Hippocampal formation (tissue), 2 donors: ENCODE measurements at regions not wholly inside any gene's neighbourhood (a gene's known extent, or its start where the extent isn't known, plus 50 kb on each side); places are given as distances from the start of the nearest gene placed in this dataset.
"Not testable (repeated sequence)": the region's sequence is repeated elsewhere in the genome, so short reads cannot be mapped to it uniquely, and the experiment has no call there.

Experiments used
- DNase-seq, 2 donors: peaks; one replicate each; lab custom pipeline; 2025; lab: John Stamatoyannopoulos, UW

DNA sequence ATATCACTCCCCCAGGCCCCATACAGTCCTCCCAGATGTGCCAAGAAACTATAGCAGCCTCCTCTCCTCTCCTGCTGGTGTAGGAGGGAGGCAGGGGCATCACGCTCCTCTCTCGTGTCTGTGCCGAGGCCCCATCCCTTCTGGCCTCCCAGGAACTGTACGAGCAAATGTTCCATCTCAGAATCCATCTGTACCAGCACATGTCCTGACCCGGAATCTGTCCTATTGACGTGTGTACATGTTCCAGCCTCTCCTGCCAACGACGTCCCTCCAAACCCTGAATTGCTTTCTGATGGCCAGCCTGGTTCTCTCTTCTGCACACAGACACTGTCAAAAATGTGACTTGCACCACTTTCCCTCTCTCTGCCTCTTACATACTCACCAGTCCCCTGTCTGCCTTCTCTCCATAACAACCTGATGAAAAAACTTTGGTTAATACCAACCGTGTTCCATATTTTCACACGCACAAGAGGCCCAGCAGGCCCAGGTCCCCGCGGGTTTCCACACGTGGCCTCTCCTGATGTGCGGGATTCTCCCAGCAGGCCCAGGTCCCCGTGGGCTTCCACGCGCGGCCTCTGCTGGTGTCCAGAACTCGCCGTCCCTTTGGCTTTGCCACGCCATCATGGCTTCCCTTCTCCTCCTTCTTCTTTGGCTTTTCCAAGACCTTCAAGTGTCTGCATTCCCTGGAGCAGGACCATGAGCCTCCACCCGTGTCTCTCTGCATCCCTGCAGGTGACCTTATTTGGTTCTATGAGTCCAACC is 125.2 kb upstream of the THBS2 start:
- DNase-seq = no peak

DNA sequence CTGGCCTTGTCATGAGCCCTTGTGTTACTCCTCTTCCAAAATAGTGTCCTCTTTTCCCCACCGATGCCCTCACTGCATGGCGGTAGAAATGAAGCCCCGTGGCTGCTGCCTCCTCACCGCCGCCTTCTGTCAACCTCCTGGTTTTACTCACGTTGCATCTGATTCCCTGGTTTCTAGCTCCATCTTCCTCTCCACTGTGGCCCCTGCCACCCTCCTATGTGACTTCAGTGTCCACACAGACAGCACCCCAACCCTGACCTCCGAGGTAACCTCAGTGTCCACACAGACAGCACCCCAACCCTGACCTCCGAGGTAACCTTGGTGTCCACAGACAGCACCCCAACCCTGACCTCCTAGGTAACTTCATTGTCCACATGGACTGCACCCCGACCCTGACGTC is 122.8 kb upstream of the THBS2 start:
- no peak for DNase-seq

DNA sequence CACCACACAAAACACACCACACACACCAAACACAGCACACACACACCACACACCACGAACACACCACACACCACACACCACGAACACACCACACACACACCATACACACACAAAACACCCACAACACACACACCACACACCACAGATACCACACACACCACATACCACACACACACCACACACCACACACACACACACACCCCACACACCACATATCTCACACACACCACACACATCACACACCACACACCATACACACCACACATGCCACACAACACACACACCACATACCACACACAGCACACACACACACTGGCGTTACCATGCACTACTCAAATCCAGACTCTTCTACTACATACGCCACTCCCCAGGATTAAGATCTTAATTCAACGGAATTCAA is 118.9 kb upstream of the THBS2 start:
- no peak for DNase-seq

DNA sequence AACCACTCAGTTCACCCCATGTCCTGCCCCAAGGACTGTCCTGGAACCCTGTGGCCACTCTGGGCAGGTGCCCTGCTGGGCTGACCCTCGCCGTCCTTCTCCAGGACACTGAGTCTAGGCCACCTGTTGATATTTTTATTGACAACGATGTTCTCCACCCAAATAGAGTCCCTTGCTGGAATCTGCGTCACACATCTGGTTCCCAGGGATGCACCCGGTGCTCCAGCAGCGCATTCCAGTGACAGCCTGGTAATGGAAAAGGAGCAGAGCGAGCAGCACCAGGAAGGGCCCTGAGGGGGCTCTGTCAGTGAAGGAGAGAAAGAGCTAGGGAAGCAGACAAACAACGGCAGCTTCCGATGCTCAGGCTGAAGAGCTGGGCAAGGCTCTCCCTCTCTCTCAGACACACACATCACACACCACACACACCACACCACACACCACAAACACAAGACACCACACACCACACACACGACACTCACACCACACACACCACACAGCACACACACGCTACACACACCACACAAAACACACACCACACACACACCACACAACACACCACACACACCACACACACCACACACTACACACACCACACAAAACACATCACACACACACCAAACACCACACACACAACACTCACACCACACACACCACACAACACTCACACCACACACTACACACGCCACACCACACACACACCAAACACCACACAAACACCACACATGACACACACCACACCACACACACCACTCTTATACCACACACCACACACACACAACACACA is 117.9 kb upstream of the THBS2 start:
- no peak for DNase-seq

DNA sequence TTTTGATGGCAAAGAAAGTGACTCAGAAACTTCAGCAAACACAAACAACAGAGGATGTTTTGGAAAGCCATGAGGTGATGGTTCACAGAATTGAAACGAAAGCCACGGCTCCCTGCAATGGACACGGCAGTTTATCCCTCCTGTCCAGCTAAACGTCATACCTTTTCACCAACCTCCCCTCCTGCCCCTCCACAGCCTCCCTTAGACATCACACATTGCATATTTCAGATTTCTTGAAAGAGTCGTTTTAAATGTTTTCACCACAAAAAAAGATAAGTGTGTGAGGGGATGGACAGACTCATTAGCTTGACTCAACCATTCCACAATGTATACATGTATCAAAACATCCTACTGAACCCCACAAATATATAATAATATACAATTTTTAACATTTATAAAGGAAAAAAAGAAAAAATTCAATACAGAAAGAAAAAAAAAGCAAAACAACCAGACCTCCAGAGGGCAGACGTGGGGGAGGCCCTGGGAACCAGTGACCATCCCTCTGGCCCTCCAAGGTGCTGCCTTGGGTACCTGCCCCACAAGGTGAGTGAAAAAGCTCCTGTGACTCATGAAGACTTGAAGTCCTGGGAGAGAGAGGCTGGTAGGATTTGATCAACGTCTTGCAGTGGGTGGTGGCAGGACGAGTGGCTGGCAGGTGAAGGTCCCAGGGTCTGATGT is 117.2 kb upstream of the THBS2 start:
- DNase-seq = no peak

DNA sequence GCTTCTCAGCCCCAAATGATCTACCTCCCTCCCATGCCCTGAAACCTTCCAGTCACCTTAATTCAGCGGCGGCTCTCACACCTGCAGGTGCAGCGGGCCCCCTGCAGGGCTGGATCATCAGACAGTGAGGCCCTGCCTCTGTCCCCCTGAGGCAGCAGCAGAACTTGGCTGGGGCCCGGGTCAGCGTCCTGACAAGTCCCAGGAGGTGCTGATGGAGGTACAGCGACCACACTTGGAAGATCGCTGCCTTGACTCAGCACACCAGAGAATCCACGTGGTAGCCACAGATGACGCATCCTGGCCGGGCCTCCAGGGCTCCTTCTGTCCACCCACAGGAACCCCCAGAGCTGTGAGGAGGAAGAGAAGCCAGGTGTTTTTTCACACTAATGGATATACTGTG is 116.4 kb upstream of the THBS2 start:
- no peak for DNase-seq

DNA sequence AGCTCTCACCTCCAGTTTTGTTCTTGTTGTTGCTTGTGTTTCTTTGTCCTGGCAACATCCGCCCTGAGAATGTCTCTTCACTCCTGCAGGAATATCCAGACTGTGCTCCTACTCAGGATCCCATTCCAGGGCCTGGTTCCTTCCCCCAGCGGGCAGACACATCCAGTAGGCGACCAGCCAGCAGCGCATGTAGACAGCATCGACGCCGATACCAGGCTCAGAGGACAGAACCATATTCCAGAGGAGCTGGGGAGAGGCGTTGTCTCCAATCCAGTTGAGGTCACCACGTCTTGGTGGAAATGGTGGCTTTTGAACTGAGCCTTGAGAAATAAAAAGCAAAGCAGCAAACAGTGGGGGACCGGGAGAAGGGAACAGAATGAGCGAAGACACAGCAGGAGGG is 114.6 kb upstream of the THBS2 start:
- DNase-seq = no peak

DNA sequence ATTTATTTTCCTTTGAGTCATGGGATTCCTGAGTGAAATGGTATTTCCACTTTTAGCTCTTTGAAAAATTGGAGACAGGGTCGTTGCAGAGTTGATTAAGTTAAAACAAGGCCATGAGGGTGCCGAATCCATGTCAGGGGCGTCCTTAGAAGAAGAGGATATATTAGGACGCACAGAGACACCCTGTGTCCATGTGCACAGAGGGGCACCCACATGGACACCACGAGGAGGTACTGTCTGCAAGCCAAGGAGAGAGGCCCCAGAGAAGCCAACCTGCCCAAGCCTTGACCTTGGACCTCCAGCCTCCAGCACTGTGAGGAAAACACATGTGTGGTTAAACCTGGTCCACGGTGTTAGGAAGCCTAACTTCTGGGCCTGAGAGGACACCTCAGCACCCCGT is 113.9 kb upstream of the THBS2 start:
- DNase-seq = no peak

DNA sequence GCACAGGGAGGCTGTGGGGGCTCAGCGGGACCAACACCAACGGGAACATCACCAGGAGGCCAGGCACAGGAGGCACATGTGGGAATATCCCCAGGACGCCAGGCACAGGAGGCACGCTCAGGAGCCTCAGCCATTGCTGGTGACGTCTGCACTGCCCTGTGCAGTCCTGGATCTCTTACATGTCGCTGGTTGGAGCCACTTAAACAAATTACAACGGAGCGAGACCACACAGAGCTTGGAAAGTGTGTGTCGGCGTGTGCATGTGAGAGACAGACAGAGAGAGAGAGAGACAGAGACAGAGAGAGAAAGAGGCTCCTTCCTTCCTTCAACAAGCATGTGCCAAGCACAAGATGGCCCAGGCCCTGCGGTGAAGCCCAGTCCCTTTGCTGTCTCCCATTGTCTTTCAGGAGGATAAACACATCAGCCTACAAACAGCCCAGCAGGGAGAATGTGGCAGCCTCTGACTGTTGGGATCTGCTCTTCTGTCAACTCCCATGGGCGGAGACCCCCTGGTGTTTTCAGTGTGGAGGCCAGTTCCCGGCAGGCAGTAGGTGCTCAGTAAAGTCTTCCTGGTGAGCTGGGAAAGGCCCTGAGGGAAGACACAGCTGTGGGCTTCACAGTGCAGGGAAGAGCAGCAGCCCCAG is 112.7 kb upstream of the THBS2 start:
- DNase-seq = no peak

DNA sequence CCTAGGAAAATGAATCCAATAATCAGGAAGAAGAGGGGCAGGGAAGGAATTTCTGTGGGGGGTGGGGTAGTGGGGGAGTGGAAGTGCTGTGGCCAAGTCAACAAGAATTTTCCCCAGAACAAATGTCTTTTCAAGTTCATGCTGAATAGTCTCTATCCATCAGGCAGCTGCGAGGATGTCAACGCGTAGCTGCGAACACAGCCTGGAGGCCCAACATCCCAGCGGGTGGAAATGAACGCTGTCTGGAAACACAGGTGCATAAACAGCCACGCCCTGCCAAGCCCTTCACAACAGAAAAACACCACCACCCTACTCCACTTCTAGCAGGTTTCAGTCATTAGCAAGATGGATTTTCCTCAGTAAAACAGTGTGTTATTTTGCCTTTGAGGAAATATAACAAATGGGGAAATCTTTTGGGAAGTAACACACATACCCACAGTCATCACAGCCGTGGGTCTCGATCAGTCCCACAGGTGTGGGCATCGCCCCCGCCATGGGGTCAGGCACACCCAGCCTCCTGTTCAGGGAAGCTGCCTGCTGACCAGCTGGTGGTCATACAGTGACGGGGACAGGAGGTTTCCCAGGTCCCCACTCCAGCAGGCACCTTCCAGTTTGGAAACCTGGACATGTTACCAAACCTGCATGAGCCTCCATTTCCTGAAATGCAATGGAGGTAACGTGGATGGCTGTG is 112.1 kb upstream of the THBS2 start:
- no peak for DNase-seq

DNA sequence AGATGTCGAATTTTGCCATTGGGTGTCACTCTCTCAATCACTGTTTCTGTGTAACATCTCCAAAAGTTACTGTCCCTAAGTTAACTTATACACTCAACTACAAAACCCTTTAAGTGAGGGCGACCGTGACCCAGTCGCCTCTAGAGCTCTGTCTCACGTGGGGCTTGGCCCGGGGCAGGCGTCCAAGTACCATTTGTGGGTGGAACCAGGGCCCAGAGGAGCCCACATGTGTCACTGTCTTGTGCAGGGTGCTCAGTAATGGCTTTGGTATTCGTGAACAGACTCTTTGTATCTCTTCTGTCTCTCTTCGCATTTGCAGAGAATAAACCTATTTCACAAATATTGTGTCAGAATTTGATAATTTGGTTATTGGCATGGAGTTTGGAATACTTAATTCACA is 109.9 kb upstream of the THBS2 start:
- DNase-seq = no peak

DNA sequence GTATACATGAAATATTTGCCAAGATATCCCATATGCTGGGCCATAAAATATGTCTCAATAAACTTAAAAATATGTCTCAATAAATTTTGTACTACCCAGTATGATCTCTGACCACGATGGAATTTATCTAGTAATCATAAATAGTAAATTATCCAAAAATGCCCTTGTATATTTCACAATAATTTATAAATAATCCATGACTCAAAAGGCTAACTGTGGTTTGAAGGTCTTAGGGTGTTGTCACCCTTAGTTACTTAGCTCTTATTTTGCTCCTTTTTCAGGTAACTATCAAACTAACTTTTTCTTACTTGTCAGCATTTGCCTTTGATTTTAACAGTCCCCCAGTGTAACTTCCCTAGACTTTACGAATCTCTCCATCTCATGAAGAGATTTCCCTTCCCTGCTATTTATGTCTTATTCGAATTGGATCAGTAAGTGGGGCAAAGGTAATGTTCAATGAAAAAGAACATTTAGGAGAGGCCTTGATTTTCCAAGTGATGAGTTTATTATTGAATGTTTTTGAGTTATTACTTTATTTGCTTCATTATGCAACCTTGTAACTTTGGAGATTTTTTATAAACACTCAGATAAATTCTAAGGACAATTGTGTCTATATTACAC is 109.0 kb upstream of the THBS2 start:
- DNase-seq = no peak

DNA sequence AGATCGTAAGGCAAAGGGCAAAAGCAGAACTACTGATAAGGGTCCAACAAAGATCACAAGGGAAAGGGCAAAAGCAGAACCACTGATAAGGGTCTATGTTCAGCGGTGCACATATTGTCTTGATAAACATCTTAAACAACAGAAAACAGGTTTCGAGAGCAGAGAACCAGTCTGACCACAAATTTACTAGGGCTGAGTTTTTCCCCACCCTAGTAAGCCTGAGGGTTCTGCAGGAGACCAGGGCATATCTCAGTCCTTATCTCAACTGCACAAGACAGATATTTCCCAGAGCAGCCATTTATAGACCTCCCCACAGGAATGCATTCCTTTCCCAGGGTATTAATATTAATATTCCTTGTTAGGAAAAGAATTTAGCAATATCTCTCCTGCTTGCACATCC is 101.4 kb upstream of the THBS2 start:
- DNase-seq = not testable (repeated sequence)

DNA sequence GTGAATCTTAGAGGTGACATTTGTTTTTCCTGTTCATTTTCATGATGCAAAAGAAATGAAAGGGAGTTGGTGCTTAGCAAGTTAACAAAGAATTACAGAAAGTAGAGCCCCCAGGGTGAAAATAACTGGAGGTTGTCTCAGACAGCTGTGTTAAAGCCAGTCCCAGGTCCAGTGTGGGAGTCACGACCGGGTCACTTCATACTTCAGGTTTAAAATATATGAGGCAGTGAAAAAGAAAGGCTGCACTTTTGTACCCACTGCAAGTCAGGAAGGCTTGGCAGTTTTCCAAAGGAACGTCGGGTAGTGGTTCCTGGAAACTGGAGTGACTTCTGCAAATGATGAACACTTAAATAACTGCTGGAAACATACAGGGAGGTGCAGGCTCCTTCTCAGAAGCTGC is 91.5 kb upstream of the THBS2 start:
- DNase-seq = no peak

DNA sequence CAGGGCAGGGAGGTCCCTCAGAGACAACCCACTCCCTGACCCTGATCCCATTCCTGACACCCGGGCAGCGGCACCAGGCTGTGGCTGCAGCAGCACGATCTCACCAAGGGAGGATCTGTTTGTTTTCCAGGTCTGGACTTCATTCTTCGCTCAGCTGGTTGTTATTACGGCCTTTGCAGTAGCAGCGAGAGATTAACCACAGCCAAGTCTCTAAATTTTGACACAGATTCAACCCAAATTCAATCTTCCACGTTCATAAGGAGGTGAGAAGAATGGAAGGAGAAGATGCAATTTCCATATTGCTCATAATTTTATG is 91.1 kb upstream of the THBS2 start:
- no peak for DNase-seq

DNA sequence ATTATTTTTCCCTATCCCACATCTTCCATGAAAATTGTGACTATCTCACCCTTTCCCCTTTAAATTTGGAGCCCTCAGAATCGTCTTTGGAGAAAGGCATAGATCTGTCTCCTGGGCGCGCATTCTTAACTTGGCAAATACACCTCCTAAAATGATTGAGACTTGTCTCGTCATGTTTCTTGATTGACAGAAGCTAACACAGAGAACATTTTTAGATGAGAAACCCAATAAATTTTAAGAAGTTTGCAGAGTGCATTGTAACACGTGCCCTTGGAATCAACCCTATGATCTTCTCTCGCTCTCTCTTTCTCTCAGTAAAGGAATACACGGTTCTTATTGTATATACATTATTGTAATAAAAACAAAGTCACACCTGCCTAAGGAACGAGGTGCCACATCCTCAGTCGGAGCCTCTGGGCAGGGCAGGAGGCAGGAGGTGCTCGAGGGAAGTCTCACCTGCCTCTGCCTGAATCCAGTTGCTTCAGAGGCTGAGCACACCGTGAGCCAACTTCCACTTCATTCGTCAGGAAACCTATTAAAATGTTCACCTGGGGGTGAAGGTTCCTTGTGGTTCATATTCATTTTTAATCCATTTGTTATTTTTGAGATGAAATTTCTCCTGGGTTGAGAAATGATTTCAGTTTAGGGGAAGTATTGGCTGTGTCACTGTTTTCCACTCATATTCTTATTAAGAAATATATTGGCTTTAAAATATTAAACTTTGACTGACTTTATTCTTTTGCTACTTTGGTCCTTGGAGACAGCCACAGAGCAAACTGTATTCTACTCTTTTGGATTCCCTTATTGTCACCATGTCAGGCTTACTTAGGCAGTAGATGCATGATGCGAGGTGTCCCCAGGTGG is 90.5 kb upstream of the THBS2 start:
- DNase-seq = no peak

DNA sequence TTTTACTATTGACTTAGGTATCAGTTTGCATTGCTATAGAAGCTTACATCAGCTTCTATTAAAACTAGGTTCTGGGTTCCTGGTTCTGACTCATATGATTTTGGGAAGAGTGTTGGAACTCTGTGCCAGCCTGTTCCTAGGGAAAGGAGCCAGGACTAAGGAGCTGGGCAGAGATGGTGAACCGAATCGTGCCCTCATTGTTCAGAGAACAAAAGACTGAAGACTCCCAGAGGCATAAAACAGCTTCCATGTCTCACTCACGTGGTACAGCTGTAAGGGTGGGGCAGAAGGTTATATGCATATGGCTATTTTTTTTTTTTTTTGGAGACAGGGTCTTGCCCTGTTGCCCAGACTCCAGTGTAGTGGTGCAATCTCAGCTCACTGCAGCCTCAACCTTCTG is 89.1 kb upstream of the THBS2 start:
- no peak for DNase-seq

DNA sequence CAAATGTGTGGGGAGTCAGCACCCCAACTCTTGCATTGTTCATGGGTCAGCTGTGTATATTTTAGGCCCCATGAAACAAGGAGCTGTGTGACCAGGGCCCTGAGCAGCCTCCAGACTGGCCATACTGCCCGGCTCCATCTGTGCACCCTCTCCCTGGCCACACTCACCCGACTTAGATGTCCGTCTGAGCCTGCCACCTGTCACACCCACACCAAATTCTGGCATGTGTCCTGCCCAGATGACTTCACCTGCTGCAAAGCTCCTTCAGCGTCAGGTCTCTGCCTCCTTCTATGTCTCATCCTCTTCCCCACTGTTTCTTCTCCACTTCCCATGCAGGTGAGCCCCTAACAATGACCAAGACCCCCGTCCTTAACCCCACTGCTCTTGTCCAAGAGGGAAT is 88.1 kb upstream of the THBS2 start:
- DNase-seq = no peak

DNA sequence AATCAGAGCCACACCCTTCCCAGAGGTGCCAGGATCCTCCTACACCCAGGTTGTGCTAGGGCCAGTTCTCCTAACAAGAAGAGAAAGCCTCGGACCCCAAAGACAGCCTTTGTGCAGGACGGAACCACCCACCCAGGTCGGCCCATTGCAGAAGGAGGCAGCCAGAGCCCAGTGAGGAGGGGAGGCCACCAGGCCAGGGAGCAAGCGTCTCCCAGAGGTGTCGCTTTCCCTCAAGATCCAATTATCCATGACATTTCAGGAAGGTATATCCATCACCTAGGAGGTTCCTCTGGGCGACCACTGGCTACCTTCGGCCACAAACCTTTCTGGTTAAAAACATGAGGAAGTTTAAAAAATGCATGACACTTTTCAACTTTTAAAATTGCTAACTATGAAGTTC is 87.4 kb upstream of the THBS2 start:
- DNase-seq = no peak

DNA sequence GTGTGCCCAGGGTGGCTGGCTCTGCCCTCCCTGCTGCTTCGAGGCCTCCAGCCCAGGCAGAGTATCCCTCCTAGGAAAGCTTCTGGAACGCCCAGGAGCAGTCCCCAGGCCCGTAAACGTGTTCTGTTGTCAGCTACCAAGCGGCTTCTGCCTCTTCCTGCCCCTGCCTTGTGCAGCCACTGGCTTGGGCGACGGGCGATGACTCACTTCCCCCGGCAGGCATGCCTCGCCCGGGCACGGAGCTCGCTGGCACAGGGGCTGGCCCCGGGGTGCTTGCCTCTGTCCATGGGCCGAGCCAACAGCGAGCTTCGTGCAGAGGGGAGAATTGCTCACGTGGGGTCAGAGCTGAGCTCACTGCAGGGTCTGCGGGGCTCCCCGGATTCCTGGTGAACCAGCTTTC is 86.7 kb upstream of the THBS2 start:
- no peak for DNase-seq
